HFF-Myc (cell line): ENCODE measurements at regions not wholly inside any gene's neighbourhood (a gene's known extent, or its start where the extent isn't known, plus 50 kb on each side); places are given as distances from the start of the nearest gene placed in this dataset.
A peak's percentile ranks its signal among the peaks of the same experiment; 100 is the strongest.

Experiments used
- DNase-seq: peaks from one replicate; pipeline ENCODE4 v3.0.0-alpha.2; 2011; ENCODE audit warnings: low read depth; ENCODE audit errors: extremely low read depth
- H3K4me3 ChIP-seq: replicated peaks from 2 replicates; pipeline ENCODE4 v1.5.1; 2011; ENCODE audit warnings: low read depth, mild to moderate bottlenecking, control low read depth, low read length
- CTCF ChIP-seq: IDR thresholded peaks from 2 replicates; pipeline ENCODE4 v1.5.1; 2012; ENCODE audit warnings: mild to moderate bottlenecking, low read depth, low read length, control low read depth; ENCODE audit errors: missing control alignments

GRCh38 chr5:92653730-92654461 lies 927.1 kb downstream of the NR2F1-AS1 start:
- no peak for TF ChIP-seq CTCF
- no peak for DNase-seq
- H3K4me3 ChIP-seq: no peak overlapping the region

- DNase-seq: peak; percentile 63
- no peak overlapping the region for H3K4me3 ChIP-seq
- no peak for TF ChIP-seq CTCF
Observed at GRCh38 chr5:92652756-92653155, 928.3 kb downstream of the NR2F1-AS1 start.

DNA sequence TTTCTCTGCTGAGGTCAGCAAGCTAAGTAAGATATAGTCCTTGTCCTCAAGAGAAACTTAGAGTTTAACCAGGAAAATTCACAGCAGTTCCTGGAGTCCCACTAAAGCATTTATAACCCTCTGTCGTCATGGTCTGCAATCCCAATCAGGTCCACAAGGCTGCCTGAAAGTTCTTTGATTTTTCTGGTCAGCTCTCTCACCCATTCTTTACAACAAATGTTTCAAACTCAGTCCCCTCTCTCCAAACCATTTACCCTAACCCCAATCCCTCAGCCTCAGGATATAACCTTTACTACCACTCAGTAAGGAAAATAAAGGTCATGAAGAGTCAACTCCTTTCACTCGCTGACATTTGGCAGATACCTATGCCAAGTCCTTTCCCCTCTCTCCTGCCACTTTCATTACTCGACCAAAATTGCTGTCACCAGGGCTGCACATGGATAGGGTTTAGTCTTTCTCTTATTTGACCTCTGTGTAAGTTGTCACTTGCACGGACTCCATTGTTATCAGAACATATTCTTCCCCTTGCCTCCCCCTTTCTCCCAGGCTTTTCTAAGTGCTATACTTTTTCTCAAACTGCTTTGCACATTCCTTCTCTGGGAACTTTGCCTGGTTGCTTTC lies 936.6 kb downstream of the NR2F1-AS1 start:
- no peak for TF ChIP-seq CTCF
- DNase-seq: no peak
- no peak overlapping the region for H3K4me3 ChIP-seq

GRCh38 chr5:92641031-92641962 lies 939.7 kb downstream of the NR2F1-AS1 start:
- no peak for TF ChIP-seq CTCF
- peak; percentile 26 for DNase-seq

GRCh38 chr5:92640340-92640739 lies 940.7 kb downstream of the NR2F1-AS1 start:
- DNase-seq: no peak
- no peak overlapping the region for H3K4me3 ChIP-seq
- TF ChIP-seq CTCF: no peak

More at GRCh38 chr5:92641031-92641962, 939.7 kb downstream of the NR2F1-AS1 start:
- H3K4me3 ChIP-seq: no peak overlapping the region

DNA sequence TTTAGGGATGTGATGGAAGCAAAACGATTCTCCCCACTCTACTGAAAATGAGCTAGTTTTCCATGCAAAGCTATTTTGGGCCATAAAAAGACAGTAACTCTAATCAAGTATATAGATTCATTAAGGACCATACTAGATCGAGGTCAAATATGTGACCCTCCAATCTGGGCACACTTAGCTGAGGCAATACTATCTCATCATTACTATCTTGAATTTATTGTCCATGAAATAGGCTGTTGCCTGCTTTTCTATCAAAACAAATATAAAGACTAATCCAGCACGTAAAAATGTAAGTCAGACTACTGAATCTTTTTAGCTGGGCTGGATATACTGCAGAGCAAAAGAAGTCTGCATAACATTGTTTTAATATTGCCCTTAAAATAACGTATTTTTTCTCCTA lies 943.1 kb downstream of the NR2F1-AS1 start:
- no peak for TF ChIP-seq CTCF
- no peak for DNase-seq
- H3K4me3 ChIP-seq: no peak overlapping the region
